ENCODE measurements at regions not wholly inside any gene's neighbourhood (a gene's known extent, or its start where the extent isn't known, plus 50 kb on each side); places are given as distances from the start of the nearest gene placed in this dataset.
A peak's percentile ranks its signal among the peaks of the same experiment; 100 is the strongest.

DNA sequence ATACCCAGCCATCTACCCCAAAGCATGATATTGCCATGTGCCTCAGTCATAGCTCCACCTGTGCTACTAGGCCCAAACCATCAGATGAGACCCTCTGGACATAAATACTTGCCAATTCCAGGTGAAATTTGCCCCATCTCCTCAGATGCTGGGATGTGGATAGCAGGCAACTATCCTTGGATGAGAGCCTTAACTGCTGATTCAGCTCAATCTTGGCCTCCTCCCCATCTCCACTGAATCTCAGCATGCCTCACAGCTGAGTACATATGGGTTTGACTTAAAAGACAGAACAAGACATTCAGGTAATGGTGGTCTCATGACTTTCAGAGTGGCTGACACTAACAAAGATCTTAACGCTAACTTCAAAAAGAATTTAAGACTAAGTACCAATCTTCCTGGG, 50.8 kb upstream of the KLHL13 start:
- no peak for DNase-seq (ENCODE audit: low read depth)

DNA sequence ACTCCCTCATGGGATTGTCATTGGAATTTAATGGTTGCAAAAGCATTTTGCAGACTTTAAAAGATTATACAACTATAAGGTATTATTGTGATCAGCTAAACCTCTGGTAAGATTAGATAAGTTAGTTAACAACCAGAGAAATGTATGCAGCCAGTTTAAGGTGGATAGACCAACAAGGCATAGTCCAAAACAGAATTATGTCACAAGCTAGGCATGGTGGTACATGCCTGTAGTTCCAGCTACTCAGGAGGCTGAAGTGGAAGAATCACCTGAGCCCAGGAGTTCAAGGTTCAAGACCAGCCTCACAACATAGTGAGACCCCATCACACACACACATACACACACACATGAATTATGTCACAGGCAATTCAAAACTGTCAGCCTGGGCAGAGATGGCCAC, 54.7 kb upstream of the KLHL13 start:
- DNase-seq (ENCODE audit: low read depth), result no peak

DNA sequence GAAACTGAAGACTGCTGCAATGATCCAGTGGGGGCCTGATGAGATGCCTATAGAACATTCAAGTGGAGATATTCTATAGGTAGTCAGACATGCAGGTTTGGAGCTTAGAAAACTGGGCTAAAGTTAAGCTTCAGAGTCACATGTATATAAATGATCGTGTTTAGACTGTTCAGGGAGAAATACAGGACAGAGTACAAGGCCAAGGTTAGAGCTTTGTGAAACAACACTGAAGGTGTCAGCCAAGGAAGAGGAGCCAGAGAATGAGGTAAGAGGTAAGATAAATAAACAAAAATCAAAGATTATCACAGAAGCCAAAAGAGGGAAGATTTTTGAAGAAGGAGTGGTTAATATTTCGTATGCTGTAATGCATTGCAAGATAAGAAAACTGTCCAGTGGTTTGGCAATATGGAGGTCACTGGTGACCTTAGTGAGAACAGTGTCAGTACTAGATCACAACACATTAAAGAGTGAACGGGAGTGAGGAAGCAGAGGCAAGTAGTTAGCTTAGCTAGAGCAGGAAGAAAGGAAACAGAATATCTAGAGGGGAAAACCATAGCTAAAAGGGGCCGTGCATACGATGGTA, 58.0 kb upstream of the KLHL13 start:
- no peak for DNase-seq (ENCODE audit: low read depth)

DNA sequence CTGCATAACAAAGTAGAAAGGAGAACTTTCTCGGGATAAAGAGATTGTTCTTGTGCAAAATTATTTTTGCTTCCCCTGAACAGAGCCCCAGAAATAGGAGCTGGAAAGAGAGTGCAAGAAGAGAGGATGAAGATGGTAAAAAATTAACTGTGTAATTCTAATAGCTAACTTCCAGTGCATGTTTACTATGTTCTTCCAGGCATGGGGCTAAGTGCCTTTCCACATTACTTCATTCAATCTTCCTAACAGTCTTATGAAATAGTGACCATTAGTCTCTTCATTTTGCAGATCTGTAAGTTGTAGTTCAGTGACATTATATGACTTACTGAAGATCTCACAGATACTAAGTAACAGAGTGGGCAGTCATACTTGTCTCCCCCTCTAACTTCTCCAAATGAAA, 61.1 kb upstream of the KLHL13 start:
- no peak for DNase-seq (ENCODE audit: low read depth)

DNA sequence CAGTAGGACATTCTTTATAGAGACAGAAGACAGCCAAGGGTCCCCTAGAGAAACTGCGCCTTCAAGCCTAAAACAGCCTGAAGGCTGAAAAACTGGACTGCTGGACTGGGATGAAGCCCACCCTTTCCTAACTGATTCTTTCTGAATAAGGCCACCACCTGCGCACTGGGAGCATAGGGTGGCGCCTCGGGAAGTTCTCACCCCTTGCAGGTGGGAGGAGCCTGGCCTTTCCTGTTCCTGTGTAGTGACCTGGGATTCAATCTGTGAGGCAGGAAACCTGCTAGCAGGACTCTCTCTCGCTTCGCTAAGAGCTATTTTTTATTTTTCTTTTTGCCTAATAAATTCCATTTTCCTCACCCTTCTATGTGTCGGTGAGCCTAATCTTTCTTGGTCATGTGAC, 61.8 kb upstream of the KLHL13 start:
- no peak for DNase-seq (ENCODE audit: low read depth)

DNA sequence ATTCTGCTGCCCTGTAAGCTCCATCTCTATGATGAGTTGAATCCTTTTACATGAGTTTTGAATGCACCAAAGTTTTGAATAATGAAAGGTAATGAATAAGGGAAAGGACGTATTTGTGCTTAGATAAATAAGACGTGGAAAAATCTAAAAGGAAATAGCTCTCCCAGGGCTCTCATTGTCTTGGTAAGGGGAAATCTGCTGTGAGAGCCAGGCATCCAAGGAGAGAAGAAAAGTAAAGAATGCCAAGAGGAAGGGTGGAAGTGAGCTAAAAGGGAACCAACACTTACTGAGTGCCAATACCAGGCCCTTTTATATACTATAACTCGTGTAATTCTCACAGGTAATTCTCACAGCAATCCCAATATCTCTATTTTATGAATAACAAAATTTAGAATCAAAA, 62.6 kb upstream of the KLHL13 start:
- DNase-seq (ENCODE audit: low read depth), result no peak

DNA sequence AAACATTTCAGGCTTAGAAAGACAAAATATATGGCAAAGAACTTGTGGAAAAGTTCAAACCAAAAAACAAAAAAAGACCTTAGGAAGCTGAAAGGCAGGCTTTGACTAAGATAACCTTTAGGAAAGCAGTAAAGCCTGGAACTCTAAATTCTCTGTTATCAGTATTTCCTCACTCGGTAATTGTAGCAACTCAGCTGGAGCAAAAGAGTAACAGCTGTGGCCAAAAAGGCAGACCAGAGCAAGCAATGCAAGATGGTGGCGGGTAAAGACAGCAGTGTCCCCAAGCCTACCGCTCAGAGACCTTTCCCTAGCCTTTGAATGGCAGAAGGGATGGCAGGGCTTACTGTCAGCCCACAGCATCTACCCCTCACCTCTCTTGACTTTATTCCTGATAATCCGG, 63.1 kb upstream of the KLHL13 start:
- DNase-seq (ENCODE audit: low read depth), result no peak

DNA sequence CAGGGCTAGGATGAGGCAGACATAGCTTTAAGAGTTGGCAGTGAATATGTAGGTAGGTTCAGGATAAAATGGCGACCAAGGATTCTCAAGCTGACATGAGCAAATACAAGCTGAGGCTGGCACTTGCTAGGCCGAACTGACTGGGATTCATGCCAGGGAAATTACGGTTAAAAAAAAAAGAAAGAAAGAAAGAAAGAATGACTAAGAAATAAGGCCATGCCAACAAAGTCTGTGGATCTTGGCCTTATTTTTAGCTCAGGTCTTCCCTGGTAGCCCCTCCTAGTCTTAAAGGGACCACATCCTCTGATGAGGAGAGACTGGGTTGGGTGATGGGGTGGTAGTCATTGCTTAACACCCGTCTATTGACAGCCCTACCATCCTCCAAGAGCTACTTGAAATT, 64.4 kb upstream of the KLHL13 start:
- DNase-seq (ENCODE audit: low read depth), result peak; percentile 0

DNA sequence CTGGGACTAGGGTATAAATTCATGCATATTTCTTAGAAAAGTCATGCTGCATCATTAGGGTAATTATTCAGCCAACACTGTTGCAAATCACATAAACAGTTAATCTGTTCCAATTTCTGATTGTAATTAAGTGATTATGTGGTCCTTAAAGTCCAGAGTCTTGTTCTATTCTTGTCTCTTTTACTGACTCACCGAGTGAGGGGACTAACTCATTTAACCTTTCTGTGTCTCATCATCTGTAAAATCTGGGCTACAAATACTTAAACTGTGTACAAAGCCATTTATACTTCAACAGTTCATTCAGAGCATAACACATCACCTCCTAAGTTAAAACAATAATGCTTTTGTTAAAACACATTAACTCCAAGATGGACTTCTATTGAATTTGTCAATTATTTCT, 65.4 kb upstream of the KLHL13 start:
- no peak for DNase-seq (ENCODE audit: low read depth)

DNA sequence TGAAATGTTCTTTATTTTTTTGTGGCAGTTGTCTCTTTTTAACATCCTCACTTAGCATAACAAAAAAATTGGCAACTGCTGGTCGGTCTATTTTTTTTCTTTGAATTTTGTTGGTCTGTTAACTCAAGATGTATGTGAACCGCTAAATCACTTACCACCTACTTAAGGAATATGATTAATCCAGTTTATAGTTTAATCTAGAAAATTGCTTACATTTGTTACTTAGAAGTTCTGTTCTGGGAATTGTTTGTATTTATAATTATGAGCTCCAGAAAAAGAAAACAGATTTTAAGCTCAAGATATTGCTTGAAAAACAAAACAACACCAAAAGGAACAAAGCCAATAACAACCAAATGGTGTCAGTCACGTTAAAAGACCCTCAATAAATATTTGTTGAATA, 66.1 kb upstream of the KLHL13 start:
- DNase-seq (ENCODE audit: low read depth), result no peak

DNA sequence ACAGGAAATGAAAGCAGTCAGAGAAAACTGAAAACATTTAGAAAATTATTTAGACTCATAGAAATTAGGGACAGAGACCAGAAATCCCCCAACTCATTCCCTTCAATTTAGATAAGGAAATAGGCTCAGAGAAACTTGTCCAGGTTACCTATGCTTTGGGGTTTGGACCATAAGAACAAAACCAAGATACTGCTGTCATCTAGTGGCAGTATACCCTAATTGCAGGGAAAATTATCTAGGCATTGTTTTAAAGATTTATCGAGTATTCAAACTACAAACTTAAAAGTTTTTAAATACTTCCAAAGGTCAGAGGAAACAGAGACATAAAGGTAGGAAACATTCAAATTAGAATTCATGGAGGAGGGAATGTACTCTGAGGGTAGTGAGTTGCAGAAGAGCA, 67.0 kb upstream of the KLHL13 start:
- no peak for DNase-seq (ENCODE audit: low read depth)

DNA sequence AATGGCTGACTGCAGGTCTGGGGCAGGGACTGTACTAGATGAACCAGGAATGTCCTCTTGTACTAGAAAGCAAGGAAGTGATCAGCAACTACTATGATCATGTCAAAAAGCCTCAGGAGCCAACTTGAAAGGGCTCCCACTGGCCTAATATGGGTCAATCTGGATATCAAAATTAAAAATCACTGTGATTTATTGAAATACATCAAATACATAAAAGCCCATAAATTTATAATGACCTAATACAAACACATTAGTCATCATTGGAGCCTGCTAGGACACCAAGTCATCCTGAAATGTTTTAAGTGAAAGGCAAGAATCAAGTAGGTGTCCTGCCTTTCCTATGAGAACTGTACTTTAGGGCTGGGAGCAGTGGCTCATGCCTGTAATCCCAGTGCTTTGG, 70.5 kb upstream of the KLHL13 start:
- DNase-seq (ENCODE audit: low read depth), result no peak

DNA sequence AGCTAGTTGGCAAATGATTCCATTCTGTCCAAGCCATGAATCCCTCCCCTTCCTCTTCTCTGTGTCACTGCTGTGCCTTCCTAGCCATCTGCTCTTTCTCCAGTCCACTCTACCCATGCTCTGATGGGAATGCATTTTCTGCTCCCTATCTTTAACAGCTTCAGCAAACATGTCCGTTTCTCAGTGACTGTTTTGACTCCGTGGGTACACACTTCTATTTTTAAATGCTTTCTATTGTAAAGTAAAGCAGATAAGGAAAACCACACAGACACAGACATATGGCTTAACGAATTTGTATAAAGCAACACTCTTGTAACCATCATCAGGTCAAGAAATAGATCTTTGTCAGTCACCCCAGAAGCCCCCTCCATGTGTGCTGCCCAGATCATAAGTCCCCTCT, 72.4 kb upstream of the KLHL13 start:
- DNase-seq (ENCODE audit: low read depth), result no peak

DNA sequence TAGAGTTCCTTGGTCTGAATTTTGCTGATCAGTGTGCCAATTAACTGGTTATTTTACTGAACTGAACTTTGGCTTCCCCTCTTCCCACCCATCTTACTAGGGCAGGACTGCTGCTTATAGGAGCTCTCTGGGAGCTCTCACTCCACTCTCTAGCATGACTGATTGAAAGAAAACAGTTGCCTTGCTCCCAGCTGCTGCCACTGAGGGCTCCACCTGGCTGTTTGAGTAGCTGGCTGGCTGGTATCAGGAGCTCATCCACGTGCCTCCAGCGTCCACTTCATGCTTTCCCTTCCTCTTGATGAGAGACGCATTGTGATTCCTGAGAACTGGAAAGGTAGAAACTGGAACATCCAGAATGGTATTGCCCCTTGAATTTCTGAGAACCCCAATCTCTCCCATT, 73.0 kb upstream of the KLHL13 start:
- DNase-seq (ENCODE audit: low read depth), result no peak

DNA sequence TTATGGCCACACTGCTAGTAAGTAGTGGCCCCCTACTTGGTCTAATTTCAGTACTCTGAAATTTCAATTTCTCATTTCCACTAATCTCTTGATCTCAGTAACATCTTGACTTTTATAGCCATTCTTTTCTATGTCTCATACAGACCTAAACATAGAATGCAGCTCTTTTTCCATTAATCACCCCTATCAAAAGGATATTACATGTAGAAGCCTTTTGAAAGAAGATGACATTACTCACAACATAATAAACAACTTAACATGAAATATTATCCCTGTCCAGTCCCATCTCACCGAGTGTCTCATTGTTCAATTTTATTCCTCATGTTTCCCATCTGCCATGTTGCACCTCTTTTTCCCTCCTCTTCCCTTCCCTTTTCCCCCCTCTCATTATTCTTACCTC, 81.1 kb upstream of the KLHL13 start:
- no peak for DNase-seq (ENCODE audit: low read depth)

DNA sequence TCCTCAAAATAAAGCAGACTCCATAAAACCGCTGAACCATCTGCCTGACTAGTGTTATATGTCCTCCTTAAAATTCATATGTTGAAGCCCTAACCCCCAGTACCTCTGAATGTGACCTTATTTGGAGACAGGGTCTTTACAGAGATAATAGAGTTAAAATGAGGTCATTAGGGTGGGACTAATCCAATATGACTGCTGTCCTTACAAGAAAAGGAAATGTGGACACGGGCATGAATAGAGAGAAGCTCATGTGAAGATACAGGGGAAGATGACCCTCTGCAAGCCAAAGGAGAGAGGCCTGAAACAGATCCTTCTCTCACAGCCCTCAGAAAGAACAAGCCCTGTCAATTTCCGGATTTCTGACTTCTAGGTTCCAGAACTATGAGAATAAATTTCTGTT, 82.0 kb upstream of the KLHL13 start:
- DNase-seq (ENCODE audit: low read depth), result no peak

DNA sequence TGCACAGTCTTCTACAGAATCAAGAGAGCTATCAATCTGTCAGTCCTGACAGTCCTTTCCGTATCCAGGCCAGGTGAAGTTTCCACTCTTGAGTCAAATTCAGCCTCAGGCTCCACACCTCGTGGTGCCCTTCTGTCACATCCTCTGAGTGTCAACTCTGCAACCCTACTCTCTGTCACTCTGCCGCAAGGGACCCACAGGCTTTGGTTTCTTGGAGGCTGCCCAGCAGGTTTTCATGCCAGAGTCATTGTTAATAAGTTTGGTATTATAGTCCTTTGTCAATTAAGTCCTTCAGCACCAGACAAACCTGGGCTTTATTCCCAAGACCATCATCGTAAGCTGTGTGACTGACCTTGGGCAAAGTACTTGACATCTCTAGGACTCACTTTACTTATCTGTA, 83.4 kb upstream of the KLHL13 start:
- DNase-seq (ENCODE audit: low read depth), result no peak

DNA sequence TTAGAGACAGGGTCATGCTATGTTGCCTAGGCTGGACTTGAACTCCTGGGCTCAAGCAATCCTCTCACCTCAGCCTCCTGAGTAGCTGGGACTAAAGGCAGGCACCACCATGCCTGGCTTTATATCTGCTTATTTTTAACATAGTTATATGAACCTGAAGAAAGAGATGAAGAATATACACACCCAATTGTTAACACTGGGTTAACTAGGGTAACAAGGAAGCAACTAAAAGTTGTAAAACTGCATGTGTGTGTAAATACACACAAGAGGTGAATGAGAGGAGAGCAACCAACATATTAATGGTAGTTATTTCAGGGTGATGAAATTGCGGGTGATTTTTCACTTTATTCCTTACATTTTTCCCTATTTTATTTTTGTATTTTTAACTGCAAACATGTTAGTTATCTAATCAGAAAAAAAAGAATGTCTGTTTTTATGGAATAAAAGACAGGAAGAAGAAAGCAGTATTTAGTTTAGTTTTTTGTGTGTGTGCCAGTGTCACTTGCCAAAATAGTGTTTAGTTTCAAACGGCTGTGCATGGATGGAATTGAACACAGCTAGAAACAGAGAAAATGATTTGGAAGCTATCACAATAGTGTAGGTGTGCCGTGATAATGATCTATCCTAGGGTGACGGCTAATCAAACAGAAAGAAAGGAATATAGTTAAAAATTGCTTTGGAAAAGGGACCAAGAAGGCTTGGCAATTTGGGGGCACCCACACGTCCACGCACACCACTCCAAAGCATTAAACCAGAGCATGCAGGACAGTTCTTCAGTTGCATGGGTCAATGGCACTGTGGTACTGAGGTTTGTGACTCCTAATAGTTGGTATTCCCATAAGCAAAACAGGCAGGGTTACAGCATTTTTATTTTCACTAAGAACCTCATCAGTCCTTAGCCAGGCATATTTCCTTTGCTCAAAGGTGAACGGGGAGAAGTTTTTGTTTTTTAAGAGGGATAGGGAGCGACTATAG, 89.1 kb upstream of the KLHL13 start:
- DNase-seq (ENCODE audit: low read depth), result no peak

DNA sequence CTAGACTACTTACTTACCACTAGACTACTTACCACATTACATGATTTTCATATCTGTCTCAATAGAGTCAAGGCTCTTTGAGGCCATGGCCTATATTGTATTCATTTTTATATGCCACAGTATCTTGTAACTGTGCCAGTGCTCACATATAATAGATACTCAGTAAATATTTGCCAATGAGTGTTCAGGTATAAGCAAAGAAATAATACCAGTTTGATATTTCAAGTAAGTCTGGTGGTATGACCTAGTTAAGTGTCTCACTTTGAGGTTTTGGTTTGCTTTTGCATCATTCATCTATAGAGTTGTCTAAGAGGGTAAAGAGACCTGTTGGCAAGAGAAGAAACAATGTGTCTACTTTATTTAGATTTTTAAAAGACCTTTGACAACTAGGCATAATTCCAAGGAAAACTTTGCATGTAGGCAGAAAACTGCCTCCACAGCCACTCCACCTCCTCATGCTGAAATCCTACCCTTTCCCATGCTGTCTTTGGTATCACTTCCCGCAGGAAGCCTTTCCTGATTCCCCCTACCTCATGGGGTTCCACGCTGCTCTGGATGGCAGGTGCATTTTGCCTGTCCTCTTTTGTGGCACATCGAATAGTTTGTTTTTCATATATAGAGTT, 91.3 kb upstream of the KLHL13 start:
- DNase-seq (ENCODE audit: low read depth), result no peak

DNA sequence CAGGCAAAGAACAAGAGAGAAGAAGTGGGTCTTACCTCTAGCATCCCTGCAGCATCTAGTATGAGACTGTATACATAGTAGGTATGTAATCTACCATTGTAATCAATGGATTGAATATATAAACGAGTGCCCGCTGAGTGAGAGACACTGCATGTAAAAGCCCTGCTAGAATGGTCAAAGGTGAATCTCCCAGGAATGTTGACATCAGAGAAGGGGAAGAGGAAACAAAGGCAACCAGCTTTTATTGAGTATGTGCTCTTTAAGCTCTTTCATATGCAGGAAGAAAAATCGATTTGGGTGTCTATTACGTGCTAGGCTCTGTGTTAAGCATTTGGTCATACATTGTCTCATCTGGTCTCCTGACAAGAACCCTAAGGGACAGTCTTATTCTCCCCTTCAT, 91.9 kb upstream of the KLHL13 start:
- no peak for DNase-seq (ENCODE audit: low read depth)

DNA sequence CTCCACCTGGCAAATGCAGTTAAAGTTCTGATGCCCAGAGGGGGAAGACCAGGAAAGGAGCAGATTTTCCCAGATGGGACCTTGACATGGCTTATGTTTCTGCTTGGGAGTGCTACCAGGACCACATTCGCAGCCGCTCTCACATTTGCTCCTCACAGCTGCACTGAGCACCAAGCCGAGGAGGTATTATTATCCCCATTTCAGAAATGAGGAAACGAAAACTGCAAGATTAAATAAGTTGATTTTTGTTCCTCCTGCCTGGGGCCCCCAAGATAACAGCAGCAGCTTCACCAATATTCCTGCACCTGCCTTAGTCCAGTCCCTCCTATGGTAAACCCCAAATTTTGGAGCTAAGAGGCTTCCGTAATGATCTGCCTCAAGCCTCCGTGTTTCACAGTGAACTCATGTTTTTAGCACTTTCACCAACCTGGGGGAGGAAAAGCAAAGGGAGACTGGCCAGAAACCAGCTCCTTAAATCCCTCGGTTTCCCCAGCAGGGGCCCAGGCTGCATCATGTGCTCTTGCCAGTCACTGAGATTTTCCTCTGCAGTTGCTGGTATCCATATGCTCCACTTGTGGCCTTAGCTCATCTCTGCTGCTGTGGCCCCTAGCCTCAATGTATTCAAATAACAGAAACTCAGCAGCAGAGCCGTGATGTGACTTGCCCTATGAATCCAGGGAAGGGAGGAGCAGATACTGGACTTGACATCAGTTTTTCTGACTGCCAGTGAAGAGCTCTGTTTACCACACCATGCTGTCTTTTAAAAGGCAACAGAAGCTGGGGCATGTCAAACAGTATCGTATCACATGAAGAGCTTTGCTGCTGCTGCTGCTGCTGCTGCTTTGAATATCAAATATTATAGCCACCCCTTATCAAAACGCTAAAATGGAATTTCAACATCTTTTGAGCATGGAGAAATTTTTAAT, 95.5 kb upstream of the KLHL13 start:
- no peak for DNase-seq (ENCODE audit: low read depth)

DNA sequence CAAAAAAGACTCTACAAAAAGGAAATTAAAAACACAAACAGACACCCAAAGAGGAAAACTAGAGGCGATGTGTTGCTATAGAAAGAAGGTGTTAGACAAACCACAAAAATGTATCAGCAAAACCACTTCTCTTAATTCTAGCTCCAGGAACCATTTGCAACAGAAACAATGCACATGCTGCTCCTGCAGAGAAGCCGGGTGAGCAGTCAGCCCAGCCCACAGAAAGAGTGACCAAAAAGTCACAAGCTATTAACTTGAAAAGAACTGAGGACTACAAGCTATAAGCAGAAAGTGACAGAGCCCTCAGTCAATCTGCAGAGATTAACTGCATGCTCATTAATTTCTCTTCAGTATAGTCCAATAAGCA, 96.2 kb upstream of the KLHL13 start:
- no peak for DNase-seq (ENCODE audit: low read depth)

All from EH (cell line).